Erythroblast (primary cell): ENCODE measurements at regions not wholly inside any gene's neighbourhood (a gene's known extent, or its start where the extent isn't known, plus 50 kb on each side); places are given as distances from the start of the nearest gene placed in this dataset.

Experiments used
- DNase-seq, 2 experiments: peaks; one replicate each; lab custom pipeline; 2025; lab: John Stamatoyannopoulos, UW
- GATA1 ChIP-seq: IDR thresholded peaks from 2 replicates; pipeline ENCODE4 v1.6.1; 2011; ENCODE audit warnings: low read depth, mild to moderate bottlenecking, control low read depth, low read length, moderate library complexity
- POLR2A ChIP-seq: IDR thresholded peaks from 2 replicates; pipeline ENCODE4 v1.6.1; 2011; ENCODE audit warnings: mild to moderate bottlenecking, low read length

- DNase-seq: no peak
- TF ChIP-seq POLR2A (no peak), GATA1 (no peak)
These were observed 395.5 kb upstream of the PROK2 start for GRCh38 chr3:72180405-72180804.

GRCh38 chr3:72179107-72179464 is 394.1 kb upstream of the PROK2 start:
- TF ChIP-seq GATA1: no peak
- DNase-seq: no peak

- DNase-seq: peak; percentile 17 to 21
These were observed 393.6 kb upstream of the PROK2 start for GRCh38 chr3:72178463-72179106.

GRCh38 chr3:72177075-72178050 is 392.4 kb upstream of the PROK2 start:
- peak; percentile 22 to 48 for DNase-seq
- no peak for TF ChIP-seq POLR2A
- TF ChIP-seq GATA1: no peak

More at GRCh38 chr3:72178463-72179106, 393.6 kb upstream of the PROK2 start:
- TF ChIP-seq GATA1 (no peak), POLR2A (no peak)

- TF ChIP-seq POLR2A: no peak
- TF ChIP-seq GATA1: no peak
- no peak for DNase-seq
These were observed 391.6 kb upstream of the PROK2 start for GRCh38 chr3:72176537-72177041.

GRCh38 chr3:72175296-72175858 is 390.4 kb upstream of the PROK2 start:
- TF ChIP-seq POLR2A: no peak
- TF ChIP-seq GATA1: no peak
- no peak for DNase-seq

- DNase-seq: no peak
- TF ChIP-seq GATA1 (no peak), POLR2A (no peak)
These were observed 389.9 kb upstream of the PROK2 start for GRCh38 chr3:72174890-72175289.

GRCh38 chr3:72174040-72174439 is 389.1 kb upstream of the PROK2 start:
- TF ChIP-seq POLR2A (no peak), GATA1 (no peak)
- DNase-seq: no peak

GRCh38 chr3:72171946-72172345 is 387.0 kb upstream of the PROK2 start:
- TF ChIP-seq GATA1 (no peak), POLR2A (no peak)

GRCh38 chr3:72171463-72171881 is 386.5 kb upstream of the PROK2 start:
- TF ChIP-seq POLR2A (no peak), GATA1 (no peak)
- DNase-seq: no peak

More at GRCh38 chr3:72171946-72172345, 387.0 kb upstream of the PROK2 start:
- DNase-seq: no peak

- DNase-seq: peak; percentile 66 to 86
- TF ChIP-seq POLR2A (no peak), GATA1 (no peak)
These were observed 384.9 kb upstream of the PROK2 start for GRCh38 chr3:72169561-72170472.

GRCh38 chr3:72169120-72169519 is 384.2 kb upstream of the PROK2 start:
- no peak for DNase-seq
- TF ChIP-seq POLR2A (no peak), GATA1 (no peak)

- no peak for DNase-seq
- TF ChIP-seq GATA1 (no peak), POLR2A (no peak)
These were observed 380.9 kb upstream of the PROK2 start for GRCh38 chr3:72165808-72166207.

GRCh38 chr3:72165317-72165716 is 380.4 kb upstream of the PROK2 start:
- TF ChIP-seq POLR2A (no peak), GATA1 (no peak)
- no peak for DNase-seq
